Endothelial cell of umbilical vein (primary cell): ENCODE measurements at regions not wholly inside any gene's neighbourhood (a gene's known extent, or its start where the extent isn't known, plus 50 kb on each side); places are given as distances from the start of the nearest gene placed in this dataset.

Source experiments
- JUN ChIP-seq: IDR thresholded peaks from 2 replicates; pipeline ENCODE4 v1.6.1; 2011; ENCODE audit warnings: borderline replicate concordance, low read depth; ENCODE audit not compliant: insufficient read length, insufficient read depth
- MYC ChIP-seq: IDR thresholded peaks from one replicate; pipeline ENCODE4 v1.6.1; 2011; ENCODE audit warnings: mild to moderate bottlenecking, low read depth, low read length
- POLR2A ChIP-seq: IDR thresholded peaks from 2 replicates; pipeline ENCODE4 v1.6.1; 2012; ENCODE audit warnings: low read depth, mild to moderate bottlenecking, control low read depth, low read length
- POLR2AphosphoS5 ChIP-seq: IDR thresholded peaks from 2 replicates; pipeline ENCODE4 v1.6.1; 2012; ENCODE audit warnings: low read depth, mild to moderate bottlenecking, control low read depth, low read length, moderate library complexity; ENCODE audit not compliant: insufficient read depth
- TF ChIP-seq, protein P1 (sequence below), 2 donors: IDR thresholded peaks; 1 replicate in 1 of 2; 2 replicates in 1 of 2; pipeline ENCODE4 v1.5.1; 2011; ENCODE audit warnings: low read length in 2 of 2, mild to moderate bottlenecking in 2 of 2, moderate library complexity in 2 of 2, control low read depth in 1 of 2, inconsistent platforms in 1 of 2, low read depth in 1 of 2; ENCODE audit not compliant: insufficient read depth in 1 of 2; ENCODE audit errors: extremely low read depth in 1 of 2
- TF ChIP-seq, protein P2 (sequence below): IDR thresholded peaks from 2 replicates; pipeline ENCODE4 v1.6.1; 2011; ENCODE audit not compliant: insufficient read depth, insufficient read length

DNA sequence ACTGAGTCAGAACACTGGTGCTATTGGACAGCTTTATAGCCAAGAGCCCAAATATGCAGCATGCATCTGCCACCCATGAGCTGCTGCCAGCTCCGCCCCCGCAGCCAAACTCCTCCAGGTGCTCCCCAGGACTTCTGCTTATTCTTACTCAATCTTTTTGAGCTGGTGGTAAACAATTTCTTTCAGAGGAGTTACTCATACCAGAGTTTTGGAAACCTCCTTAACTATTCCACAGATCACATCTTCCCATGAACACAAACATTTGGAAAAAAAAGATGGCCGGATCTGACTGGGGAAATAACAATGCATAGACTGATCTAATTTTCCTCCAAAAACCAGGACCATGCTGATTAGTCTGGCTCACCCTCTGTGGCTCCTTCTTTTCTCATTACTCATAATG, 399.9 kb downstream of the GPM6A start:
- TF ChIP-seq, protein P1, sequence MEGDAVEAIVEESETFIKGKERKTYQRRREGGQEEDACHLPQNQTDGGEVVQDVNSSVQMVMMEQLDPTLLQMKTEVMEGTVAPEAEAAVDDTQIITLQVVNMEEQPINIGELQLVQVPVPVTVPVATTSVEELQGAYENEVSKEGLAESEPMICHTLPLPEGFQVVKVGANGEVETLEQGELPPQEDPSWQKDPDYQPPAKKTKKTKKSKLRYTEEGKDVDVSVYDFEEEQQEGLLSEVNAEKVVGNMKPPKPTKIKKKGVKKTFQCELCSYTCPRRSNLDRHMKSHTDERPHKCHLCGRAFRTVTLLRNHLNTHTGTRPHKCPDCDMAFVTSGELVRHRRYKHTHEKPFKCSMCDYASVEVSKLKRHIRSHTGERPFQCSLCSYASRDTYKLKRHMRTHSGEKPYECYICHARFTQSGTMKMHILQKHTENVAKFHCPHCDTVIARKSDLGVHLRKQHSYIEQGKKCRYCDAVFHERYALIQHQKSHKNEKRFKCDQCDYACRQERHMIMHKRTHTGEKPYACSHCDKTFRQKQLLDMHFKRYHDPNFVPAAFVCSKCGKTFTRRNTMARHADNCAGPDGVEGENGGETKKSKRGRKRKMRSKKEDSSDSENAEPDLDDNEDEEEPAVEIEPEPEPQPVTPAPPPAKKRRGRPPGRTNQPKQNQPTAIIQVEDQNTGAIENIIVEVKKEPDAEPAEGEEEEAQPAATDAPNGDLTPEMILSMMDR (IDR thresholded peaks at IDR 0.05; ENCODE audit: extremely low read depth in 1 of 2, insufficient read depth in 1 of 2, low read depth in 1 of 2, low read length in 2 of 2) = no peak
- TF ChIP-seq JUN = no peak
- TF ChIP-seq MYC = no peak
- TF ChIP-seq, protein P2, sequence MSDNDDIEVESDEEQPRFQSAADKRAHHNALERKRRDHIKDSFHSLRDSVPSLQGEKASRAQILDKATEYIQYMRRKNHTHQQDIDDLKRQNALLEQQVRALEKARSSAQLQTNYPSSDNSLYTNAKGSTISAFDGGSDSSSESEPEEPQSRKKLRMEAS = no peak
- TF ChIP-seq POLR2A = no peak
- no peak for TF ChIP-seq POLR2AphosphoS5
